B cell (primary cell): ENCODE measurements at regions not wholly inside any gene's neighbourhood (a gene's known extent, or its start where the extent isn't known, plus 50 kb on each side); places are given as distances from the start of the nearest gene placed in this dataset.
"Not testable (repeated sequence)": the region's sequence is repeated elsewhere in the genome, so short reads cannot be mapped to it uniquely, and the experiment has no call there.

Experiments
- EZH2 ChIP-seq: IDR thresholded peaks from 2 replicates; pipeline ENCODE4 v1.6.1; 2012; ENCODE audit warnings: borderline replicate concordance, low read depth, mild to moderate bottlenecking, moderate library complexity, low read length; ENCODE audit not compliant: insufficient read depth, poor library complexity, severe bottlenecking
- TF ChIP-seq, protein P1 (sequence below): fragments of 200-600 bp; IDR thresholded peaks from one replicate; pipeline ENCODE4 v1.8.0; 2022; ENCODE audit warnings: antibody characterized with exemption, mild to moderate bottlenecking

DNA sequence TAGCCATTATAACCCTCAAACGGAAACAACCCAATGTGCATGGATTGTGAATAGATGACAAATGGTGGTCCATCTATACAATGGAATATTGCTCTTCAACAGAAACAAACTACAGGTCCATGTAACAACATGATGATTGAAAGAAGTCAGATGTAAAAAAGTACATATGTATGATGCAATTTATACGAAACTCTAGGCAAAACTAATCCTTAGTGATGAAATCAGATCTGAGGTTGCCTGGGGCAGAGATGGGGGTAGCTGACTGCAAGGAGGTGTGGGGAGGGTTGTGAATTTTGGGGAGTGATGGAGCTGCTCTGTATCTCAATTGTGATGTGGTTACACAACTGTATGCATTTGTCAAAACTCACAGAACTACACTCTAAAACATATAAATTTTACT is 57.0 kb upstream of the RABL2A start:
- TF ChIP-seq, protein P1, sequence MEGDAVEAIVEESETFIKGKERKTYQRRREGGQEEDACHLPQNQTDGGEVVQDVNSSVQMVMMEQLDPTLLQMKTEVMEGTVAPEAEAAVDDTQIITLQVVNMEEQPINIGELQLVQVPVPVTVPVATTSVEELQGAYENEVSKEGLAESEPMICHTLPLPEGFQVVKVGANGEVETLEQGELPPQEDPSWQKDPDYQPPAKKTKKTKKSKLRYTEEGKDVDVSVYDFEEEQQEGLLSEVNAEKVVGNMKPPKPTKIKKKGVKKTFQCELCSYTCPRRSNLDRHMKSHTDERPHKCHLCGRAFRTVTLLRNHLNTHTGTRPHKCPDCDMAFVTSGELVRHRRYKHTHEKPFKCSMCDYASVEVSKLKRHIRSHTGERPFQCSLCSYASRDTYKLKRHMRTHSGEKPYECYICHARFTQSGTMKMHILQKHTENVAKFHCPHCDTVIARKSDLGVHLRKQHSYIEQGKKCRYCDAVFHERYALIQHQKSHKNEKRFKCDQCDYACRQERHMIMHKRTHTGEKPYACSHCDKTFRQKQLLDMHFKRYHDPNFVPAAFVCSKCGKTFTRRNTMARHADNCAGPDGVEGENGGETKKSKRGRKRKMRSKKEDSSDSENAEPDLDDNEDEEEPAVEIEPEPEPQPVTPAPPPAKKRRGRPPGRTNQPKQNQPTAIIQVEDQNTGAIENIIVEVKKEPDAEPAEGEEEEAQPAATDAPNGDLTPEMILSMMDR = not testable (repeated sequence)
- TF ChIP-seq EZH2 = not testable (repeated sequence)
